Thyroid gland (tissue), 4 donors: ENCODE measurements at regions not wholly inside any gene's neighbourhood (a gene's known extent, or its start where the extent isn't known, plus 50 kb on each side); places are given as distances from the start of the nearest gene placed in this dataset.

Source experiments
- DNase-seq, 2 donors: peaks; one replicate each; pipeline ENCODE4 v3.0.0-alpha.2; 2019
- H3K27ac ChIP-seq, 3 donors: fragments of 200-600 bp; sonication (generic); 1 replicate in 2 of 3; 2 replicates in 1 of 3; pipeline ENCODE4 v1.5.1; 2016 to 2019; ENCODE audit warnings: mild to moderate bottlenecking in 1 of 3, moderate library complexity in 1 of 3
- H3K27me3 ChIP-seq: fragments of 200-600 bp; sonication (generic); one replicate; pipeline ENCODE4 v1.5.1; 2019
- H3K36me3 ChIP-seq, 2 donors: fragments of 200-600 bp; sonication (generic); one replicate each; pipeline ENCODE4 v1.5.1; 2016 to 2019
- H3K4me1 ChIP-seq, 2 donors: fragments of 200-600 bp; sonication (generic); one replicate each; pipeline ENCODE4 v1.5.1; 2017 to 2019
- H3K4me3 ChIP-seq, 3 donors: fragments of 200-600 bp; sonication (generic); replicated peaks in 1 of 3; 1 replicate in 2 of 3; 2 replicates in 1 of 3; pipeline ENCODE4 v1.5.1; 2016; ENCODE audit warnings: mild to moderate bottlenecking in 1 of 3
- H3K9me3 ChIP-seq: fragments of 200-600 bp; sonication (generic); one replicate; pipeline ENCODE4 v1.5.1; 2017
- CTCF ChIP-seq, 6 experiments: fragments of 200-600 bp in 3 of 6; fragments of 450-650 bp in 3 of 6; sonication (generic) in 3 of 6; IDR thresholded peaks; one replicate each; pipeline ENCODE4 v1.5.1; 2016 to 2019; ENCODE audit warnings: antibody characterized with exemption in 6 of 6, mild to moderate bottlenecking in 2 of 6, inconsistent platforms in 1 of 6, moderate library complexity in 1 of 6
- POLR2A ChIP-seq, 2 donors: fragments of 450-650 bp; IDR thresholded peaks; one replicate each; pipeline ENCODE4 v1.6.1; 2017; ENCODE audit warnings: antibody characterized with exemption in 2 of 2, mild to moderate bottlenecking in 2 of 2, moderate library complexity in 1 of 2
- WGBS, 2 donors: methylation state at CpG; one replicate each; pipeline ENCODE4 v1.1.5; 2017; 5-methylcytosine and 5-hydroxymethylcytosine counted together
- intact Hi-C: fragments of 100-400 bp; cut with DNase I; formaldehyde crosslinking; loops from one replicate; pipeline ENCODE4 v1.15.1; 2023

GRCh38 chr1:215457213-215457612 is 109.9 kb upstream of the KCTD3 start:
- WGBS, 2 donors: 86 to 89% methylated on average over 3 of the region's 3 CpGs

GRCh38 chr1:215458104-215458503 is 109.0 kb upstream of the KCTD3 start:
- H3K36me3 ChIP-seq: no peaks in the 10 kb centered on the region
- DNase-seq: no peak
- TF ChIP-seq CTCF (IDR thresholded peaks at IDR 0.05) (no peak), POLR2A (IDR thresholded peaks at IDR 0.05) (no peak)
- no peak overlapping the region for H3K4me3 ChIP-seq
- no peaks in the 10 kb centered on the region for H3K27me3 ChIP-seq
- no peaks in the 10 kb centered on the region for H3K4me1 ChIP-seq
- intact Hi-C loops: no loop called here
- H3K27ac ChIP-seq: no peak overlapping the region
- no peaks in the 10 kb centered on the region for H3K9me3 ChIP-seq
- 89 to 93% methylated on average over 6 of the region's 6 CpGs for WGBS, 2 donors

More at GRCh38 chr1:215457213-215457612, 109.9 kb upstream of the KCTD3 start:
- H3K27ac ChIP-seq: no peak overlapping the region
- no peak for DNase-seq
- no peaks in the 10 kb centered on the region for H3K36me3 ChIP-seq
- no peaks in the 10 kb centered on the region for H3K4me1 ChIP-seq
- H3K4me3 ChIP-seq: no peak overlapping the region
- H3K27me3 ChIP-seq: no peaks in the 10 kb centered on the region
- intact Hi-C loops: no loop called here
- no peak for TF ChIP-seq POLR2A (IDR thresholded peaks at IDR 0.05)
- no peak for TF ChIP-seq CTCF (IDR thresholded peaks at IDR 0.05)
- no peaks in the 10 kb centered on the region for H3K9me3 ChIP-seq

- Histone ChIP-seq H3K27ac (no peak overlapping the region), H3K36me3 (no peaks in the 10 kb centered on the region), H3K27me3 (no peaks in the 10 kb centered on the region), H3K4me3 (no peak overlapping the region), H3K9me3 (no peaks in the 10 kb centered on the region), H3K4me1 (no peaks in the 10 kb centered on the region)
- intact Hi-C loops: no loop called here
- TF ChIP-seq POLR2A (IDR thresholded peaks at IDR 0.05) (no peak), CTCF (IDR thresholded peaks at IDR 0.05) (no peak)
- no peak for DNase-seq
These were observed 108.5 kb upstream of the KCTD3 start for GRCh38 chr1:215458562-215458961.

GRCh38 chr1:215459136-215459535 is 108.0 kb upstream of the KCTD3 start:
- DNase-seq: no peak
- H3K4me3 ChIP-seq: no peak overlapping the region
- intact Hi-C loops: no loop called here
- no peaks in the 10 kb centered on the region for H3K27me3 ChIP-seq
- 63 to 79% methylated on average over 2 of the region's 2 CpGs for WGBS, 2 donors
- H3K27ac ChIP-seq: no peak overlapping the region
- H3K4me1 ChIP-seq: no peaks in the 10 kb centered on the region
- H3K36me3 ChIP-seq: no peaks in the 10 kb centered on the region
- no peaks in the 10 kb centered on the region for H3K9me3 ChIP-seq
- no peak for TF ChIP-seq POLR2A (IDR thresholded peaks at IDR 0.05)
- no peak for TF ChIP-seq CTCF (IDR thresholded peaks at IDR 0.05)

GRCh38 chr1:215466361-215466760 is 100.7 kb upstream of the KCTD3 start:
- intact Hi-C loops: no loop called here
- Histone ChIP-seq H3K9me3 (no peaks in the 10 kb centered on the region), H3K36me3 (no peaks in the 10 kb centered on the region), H3K27me3 (no peaks in the 10 kb centered on the region), H3K4me1 (no peaks in the 10 kb centered on the region), H3K4me3 (no peak overlapping the region), H3K27ac (no peak overlapping the region)
- TF ChIP-seq POLR2A (IDR thresholded peaks at IDR 0.05): no peak
- TF ChIP-seq CTCF (IDR thresholded peaks at IDR 0.05): no peak
- no peak for DNase-seq
- 72 to 80% methylated on average over 3 of the region's 3 CpGs for WGBS, 2 donors
